ENCODE measurements at regions not wholly inside any gene's neighbourhood (a gene's known extent, or its start where the extent isn't known, plus 50 kb on each side); places are given as distances from the start of the nearest gene placed in this dataset.

DNA sequence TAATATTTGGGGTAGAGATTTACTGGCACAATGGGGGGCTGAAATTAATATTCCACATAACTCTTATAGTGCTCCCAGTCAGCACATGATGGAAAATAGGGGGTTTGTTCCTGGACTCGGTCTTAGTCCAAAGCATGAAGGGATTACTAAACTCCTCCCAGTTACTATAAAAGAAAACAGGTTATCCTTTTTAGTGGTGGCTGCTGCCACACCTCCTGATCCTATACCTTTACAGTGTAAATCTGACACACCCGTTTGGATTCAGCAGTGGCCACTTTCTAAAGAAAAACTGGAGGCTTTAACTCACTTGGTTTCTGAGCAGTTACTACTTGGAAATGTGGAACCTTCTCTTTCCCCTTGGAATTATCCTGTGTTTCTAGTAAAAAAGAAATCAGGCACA lies 572.9 kb upstream of the PTGER4 start:
- TF ChIP-seq CTCF (IDR thresholded peaks at IDR 0.05): no peak
- no peak for DNase-seq (ENCODE audit: low spot score)
- H3K27ac ChIP-seq: no peak overlapping the region
- H3K4me3 ChIP-seq: no peak overlapping the region

DNA sequence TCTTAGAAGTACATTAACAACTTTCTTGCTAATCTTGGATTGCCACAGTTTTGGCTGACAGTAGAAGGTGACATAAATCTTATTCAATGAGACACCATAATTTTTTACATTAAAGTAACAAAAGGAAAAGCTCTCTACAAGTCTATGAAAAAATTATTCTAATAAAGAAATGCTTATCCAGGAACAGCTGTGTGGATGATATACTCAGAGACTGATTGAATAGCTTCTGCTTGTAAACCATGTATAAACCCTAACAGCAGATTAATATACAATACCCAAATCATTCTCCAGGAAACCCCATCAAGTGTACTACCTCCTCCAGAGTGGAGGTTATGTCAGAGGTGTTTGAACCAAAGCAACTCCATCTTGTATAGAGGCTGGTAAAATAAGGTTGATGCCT lies 581.4 kb upstream of the PTGER4 start:
- H3K4me3 ChIP-seq: no peak overlapping the region
- no peak for TF ChIP-seq CTCF (IDR thresholded peaks at IDR 0.05)
- no peak for DNase-seq (ENCODE audit: low spot score)
- H3K27ac ChIP-seq: no peak overlapping the region

DNA sequence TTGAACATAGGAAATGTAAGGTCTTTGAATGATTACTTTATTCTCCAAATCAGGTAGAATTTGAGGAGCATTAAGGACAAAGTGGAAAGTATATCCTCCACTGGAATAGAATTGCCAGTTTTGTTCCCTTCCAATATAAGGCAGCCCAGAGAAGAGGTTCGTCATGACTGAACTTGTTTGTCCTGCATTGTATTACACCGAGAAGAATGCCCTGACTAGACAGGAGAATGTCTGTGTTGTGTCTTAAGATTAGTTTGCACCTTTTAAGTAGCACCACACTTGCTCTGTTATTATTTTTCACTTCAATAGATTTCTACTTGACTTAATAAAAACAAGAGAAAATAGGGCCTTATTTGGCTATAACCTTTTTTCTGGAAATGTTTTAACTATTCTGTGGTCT lies 586.2 kb upstream of the PTGER4 start:
- Histone ChIP-seq H3K4me3 (no peak overlapping the region), H3K27ac (no peak overlapping the region)
- DNase-seq (ENCODE audit: low spot score): no peak
- no peak for TF ChIP-seq CTCF (IDR thresholded peaks at IDR 0.05)

DNA sequence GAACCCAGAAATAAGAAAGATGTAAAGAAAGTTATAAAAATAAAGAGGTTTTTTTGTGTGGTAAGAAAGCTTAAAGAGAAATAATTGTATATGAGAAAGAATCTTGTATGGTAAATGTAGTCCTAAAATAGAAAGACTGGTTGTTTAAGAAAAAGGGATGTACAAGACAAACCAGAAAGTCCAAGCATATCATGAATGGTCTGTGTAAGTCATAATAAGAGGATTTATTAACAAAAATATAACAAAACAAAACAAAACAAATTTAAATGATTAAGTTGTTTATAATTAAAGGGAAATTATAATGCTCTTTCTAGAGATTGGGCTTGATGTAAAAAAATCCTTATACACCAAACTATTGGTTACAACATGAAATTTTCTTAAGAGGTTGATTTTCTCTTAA lies 590.4 kb upstream of the PTGER4 start:
- no peak overlapping the region for H3K4me3 ChIP-seq
- TF ChIP-seq CTCF (IDR thresholded peaks at IDR 0.05): no peak

DNA sequence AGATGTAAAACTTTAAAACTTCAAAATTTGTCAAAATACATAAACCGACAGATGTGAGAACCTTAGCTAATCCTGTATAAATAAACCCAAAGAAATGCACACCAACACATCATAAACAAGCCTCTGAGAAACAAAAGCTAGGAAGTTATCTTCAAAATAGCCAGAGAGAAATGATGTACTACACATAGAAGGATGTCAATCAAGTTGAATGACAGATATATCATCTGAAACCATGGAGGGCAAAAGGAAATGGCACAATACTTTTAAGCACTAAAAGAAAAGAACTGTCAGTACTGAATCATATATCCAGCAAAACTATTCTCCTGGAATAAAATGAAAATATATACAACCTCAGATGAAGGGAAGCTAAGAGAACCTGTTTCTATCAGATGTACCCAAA lies 595.1 kb upstream of the PTGER4 start:
- no peak for DNase-seq (ENCODE audit: low spot score)
- no peak overlapping the region for H3K27ac ChIP-seq
- TF ChIP-seq CTCF (IDR thresholded peaks at IDR 0.05): no peak

More for the DNA sequence above, 590.4 kb upstream of the PTGER4 start:
- DNase-seq (ENCODE audit: low spot score): no peak
- no peak overlapping the region for H3K27ac ChIP-seq

DNA sequence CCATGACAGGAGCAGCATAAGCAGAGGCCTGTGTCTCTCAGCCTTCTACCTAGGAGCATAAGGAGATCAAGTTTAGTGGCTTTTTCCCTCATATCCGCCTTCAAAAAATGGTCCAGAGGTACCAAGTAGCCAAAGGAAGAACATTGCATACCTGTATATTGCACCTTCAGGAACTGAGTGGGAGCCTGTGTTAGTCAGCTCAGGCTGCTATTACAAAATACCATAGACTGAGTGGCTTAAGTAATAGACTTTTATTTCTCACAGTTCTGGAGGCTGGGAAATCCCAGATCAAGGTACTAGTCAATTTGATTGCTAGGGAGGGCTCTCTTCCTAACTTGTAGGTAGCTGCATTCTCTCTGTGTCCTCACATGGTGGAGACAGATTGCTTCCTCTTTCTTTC lies 597.4 kb upstream of the PTGER4 start:
- no peak for DNase-seq (ENCODE audit: low spot score)
- TF ChIP-seq CTCF (IDR thresholded peaks at IDR 0.05): no peak
- Histone ChIP-seq H3K27ac (no peak overlapping the region), H3K4me3 (no peak overlapping the region)

More for the DNA sequence above, 595.1 kb upstream of the PTGER4 start:
- no peak overlapping the region for H3K4me3 ChIP-seq

DNA sequence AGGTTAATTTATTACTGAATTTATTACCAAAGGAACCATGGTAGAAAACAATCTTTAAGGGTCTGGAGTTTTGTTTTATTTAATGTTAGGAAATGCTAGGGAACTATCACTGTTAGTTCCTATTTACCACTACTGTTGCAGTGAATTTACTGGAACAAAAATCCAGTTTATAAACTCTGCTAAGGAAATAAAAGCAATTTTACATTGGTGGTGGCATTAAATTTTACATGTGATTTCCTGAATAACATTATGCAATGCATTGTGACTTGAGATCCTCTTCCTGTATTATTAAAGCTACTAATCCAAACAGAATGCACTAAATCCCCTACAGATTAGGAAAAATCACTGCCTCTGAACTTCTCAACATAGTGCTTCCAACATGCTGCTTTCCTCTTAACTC lies 599.5 kb upstream of the PTGER4 start:
- no peak for TF ChIP-seq CTCF (IDR thresholded peaks at IDR 0.05)
- H3K27ac ChIP-seq: no peak overlapping the region
- no peak for DNase-seq (ENCODE audit: low spot score)
- H3K4me3 ChIP-seq: no peak overlapping the region

Data from coronary artery (tissue), 2 donors.